ENCODE measurements at regions not wholly inside any gene's neighbourhood (a gene's known extent, or its start where the extent isn't known, plus 50 kb on each side); places are given as distances from the start of the nearest gene placed in this dataset.

DNA sequence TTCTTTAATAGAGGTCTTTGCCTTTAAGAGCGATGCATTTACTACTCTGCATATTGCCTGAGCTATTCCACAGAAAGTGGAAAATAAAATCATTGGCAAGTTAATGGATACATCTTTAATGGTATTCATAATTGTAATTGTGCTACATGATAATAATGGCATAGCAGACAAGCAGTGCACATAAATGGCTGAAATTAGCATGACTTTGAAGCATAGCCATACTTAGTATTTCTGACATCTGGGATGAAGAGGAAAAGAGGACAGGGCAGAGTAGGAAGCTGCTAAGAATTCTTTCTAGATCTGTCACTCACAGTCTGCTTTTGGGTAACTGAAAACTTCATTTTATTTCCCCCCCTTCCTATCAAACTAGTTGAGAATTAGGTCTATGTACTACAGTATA lies 195.0 kb upstream of the NRIP1 start:
- no peak for TF ChIP-seq ZFX (IDR thresholded peaks at IDR 0.05)
- TF ChIP-seq, protein P1, sequence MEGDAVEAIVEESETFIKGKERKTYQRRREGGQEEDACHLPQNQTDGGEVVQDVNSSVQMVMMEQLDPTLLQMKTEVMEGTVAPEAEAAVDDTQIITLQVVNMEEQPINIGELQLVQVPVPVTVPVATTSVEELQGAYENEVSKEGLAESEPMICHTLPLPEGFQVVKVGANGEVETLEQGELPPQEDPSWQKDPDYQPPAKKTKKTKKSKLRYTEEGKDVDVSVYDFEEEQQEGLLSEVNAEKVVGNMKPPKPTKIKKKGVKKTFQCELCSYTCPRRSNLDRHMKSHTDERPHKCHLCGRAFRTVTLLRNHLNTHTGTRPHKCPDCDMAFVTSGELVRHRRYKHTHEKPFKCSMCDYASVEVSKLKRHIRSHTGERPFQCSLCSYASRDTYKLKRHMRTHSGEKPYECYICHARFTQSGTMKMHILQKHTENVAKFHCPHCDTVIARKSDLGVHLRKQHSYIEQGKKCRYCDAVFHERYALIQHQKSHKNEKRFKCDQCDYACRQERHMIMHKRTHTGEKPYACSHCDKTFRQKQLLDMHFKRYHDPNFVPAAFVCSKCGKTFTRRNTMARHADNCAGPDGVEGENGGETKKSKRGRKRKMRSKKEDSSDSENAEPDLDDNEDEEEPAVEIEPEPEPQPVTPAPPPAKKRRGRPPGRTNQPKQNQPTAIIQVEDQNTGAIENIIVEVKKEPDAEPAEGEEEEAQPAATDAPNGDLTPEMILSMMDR (conservative IDR thresholded peaks at IDR 0.05) = no peak
- no peak overlapping the region for H3K27ac ChIP-seq

GRCh38 chr21:15260604-15261003 lies 195.8 kb upstream of the NRIP1 start:
- H3K27ac ChIP-seq = no peak overlapping the region
- TF ChIP-seq, protein P1 (conservative IDR thresholded peaks at IDR 0.05) = no peak
- TF ChIP-seq ZFX (IDR thresholded peaks at IDR 0.05) = no peak

DNA sequence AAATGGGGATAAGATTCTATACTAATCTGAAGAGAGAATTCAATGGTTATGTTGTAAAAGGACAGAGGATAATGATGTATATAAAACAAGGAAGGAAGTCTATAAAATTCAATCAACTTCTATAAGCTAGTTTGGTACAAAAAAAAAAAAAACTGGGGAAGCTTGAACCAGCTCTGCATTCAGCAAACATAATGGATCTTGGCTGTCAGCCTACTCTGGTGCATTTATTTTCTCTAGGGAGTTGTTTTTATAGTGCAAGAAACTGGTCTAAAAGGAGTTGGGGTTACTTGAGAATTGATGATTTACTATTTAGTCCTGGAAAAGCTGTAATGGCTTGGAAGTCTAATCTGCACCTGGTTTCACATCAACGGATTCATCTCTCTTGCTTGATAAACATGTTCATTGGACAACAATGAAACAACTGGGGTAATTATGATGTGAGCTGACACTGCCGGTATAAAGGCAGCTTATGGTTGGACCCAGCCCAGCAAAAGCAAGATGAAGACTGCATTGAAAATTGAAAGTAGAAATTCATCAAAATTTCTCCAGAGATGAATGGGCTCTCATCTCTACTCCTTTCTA lies 199.4 kb upstream of the NRIP1 start:
- no peak overlapping the region for H3K27ac ChIP-seq

GRCh38 chr21:15272171-15272570 lies 207.4 kb upstream of the NRIP1 start:
- no peak overlapping the region for H3K27ac ChIP-seq
- TF ChIP-seq, protein P1 (conservative IDR thresholded peaks at IDR 0.05) = no peak
- TF ChIP-seq ZFX (IDR thresholded peaks at IDR 0.05) = no peak

More for the DNA sequence above, 199.4 kb upstream of the NRIP1 start:
- TF ChIP-seq, protein P1 (conservative IDR thresholded peaks at IDR 0.05) = no peak
- TF ChIP-seq ZFX (IDR thresholded peaks at IDR 0.05) = no peak

- H3K27ac ChIP-seq = no peak overlapping the region
- TF ChIP-seq, protein P1 (conservative IDR thresholded peaks at IDR 0.05) = no peak
- no peak for TF ChIP-seq ZFX (IDR thresholded peaks at IDR 0.05)
Measured at GRCh38 chr21:15272591-15272990, 207.8 kb upstream of the NRIP1 start.

DNA sequence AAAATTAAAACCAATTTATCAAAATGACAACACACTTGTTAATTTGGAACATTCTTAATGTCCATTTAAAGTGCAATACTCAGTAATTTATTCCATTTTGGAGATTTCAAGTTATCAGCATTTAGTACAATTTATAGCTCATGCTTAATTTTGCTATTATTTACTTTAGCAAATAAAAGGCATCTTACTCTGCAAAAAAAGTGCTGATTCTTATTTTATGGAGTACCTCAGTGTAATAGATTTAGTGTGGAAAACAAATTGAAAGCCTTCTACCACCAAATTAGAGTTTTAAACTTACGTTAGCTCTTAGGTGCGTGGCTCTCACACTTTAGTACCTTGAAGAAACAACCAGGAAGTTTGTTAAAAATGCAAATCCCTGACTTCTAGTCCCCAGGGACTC lies 208.4 kb upstream of the NRIP1 start:
- TF ChIP-seq ZFX (IDR thresholded peaks at IDR 0.05) = no peak
- TF ChIP-seq, protein P1 (conservative IDR thresholded peaks at IDR 0.05) = no peak
- no peak overlapping the region for H3K27ac ChIP-seq

DNA sequence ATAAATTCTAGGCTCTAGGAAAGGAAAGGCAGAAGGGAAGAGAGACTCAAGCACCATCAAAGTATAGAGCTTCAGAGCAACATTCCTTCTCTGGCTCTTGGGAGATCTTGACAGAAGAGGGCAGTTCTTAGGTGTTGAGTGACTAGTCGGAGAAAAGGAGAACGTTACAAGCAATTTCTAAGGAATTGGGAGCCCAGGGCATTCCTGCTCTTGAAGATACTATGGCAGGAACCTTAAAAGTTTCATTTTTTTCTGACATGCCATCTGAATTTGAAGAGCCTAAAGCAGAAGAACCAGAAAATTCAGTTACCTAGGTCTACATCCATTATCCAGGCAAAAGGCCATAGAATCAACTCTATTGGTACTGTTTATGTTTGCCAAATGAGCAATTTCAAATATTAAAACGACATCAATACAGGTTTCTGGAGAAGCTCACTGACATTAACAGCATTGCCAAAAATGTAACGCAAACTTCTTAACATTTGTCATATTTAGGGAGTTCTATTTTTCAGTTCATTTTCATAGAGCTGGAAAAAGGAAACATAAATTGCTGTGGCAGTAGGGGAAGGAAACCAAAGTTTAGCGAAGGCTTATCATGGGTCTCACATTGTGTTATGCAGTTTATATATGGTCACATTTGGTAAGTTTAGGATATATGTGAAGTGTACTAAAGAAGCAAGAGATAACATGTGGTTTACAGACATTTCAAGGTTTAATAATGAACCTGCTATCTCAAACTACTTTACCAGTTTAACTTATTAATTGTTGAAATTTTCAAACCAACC lies 210.1 kb upstream of the NRIP1 start:
- no peak overlapping the region for H3K27ac ChIP-seq
- TF ChIP-seq, protein P1 (conservative IDR thresholded peaks at IDR 0.05) = no peak
- TF ChIP-seq ZFX (IDR thresholded peaks at IDR 0.05) = no peak

All from C4-2B (cell line).